Tibial artery (tissue), 4 donors: ENCODE measurements at regions not wholly inside any gene's neighbourhood (a gene's known extent, or its start where the extent isn't known, plus 50 kb on each side); places are given as distances from the start of the nearest gene placed in this dataset.

Experiments used
- DNase-seq, 2 donors: peaks; one replicate each; pipeline ENCODE4 v3.0.0-alpha.2; 2019
- H3K27ac ChIP-seq, 2 donors: fragments of 200-600 bp; sonication (generic) in 1 of 2; 1 replicate in 1 of 2; 2 replicates in 1 of 2; pipeline ENCODE4 v1.5.1; 2018 to 2019; ENCODE audit warnings: mild to moderate bottlenecking in 1 of 2
- H3K27me3 ChIP-seq, 2 donors: fragments of 200-600 bp; sonication (generic) in 1 of 2; one replicate each; pipeline versions ENCODE4 v1.5.1 to v1.6.0; 2016 to 2019
- H3K36me3 ChIP-seq, 3 donors: fragments of 200-600 bp; sonication (generic) in 2 of 3; one replicate each; pipeline ENCODE4 v1.5.1; 2016 to 2019; ENCODE audit warnings: mild to moderate bottlenecking in 2 of 3
- H3K4me1 ChIP-seq, 4 donors: fragments of 200-600 bp; sonication (generic) in 2 of 4; 1 replicate in 3 of 4; 2 replicates in 1 of 4; pipeline ENCODE4 v1.5.1; 2016 to 2019
- H3K4me3 ChIP-seq, 2 donors: fragments of 200-600 bp; sonication (generic) in 1 of 2; 1 replicate in 1 of 2; 2 replicates in 1 of 2; pipeline ENCODE4 v1.5.1; 2018 to 2019; ENCODE audit warnings: mild to moderate bottlenecking in 2 of 2
- H3K9me3 ChIP-seq, 3 donors: fragments of 200-600 bp; sonication (generic) in 1 of 3; one replicate each; pipeline ENCODE4 v1.5.1; 2016 to 2019
- CTCF ChIP-seq, 2 experiments: fragments of 200-600 bp in 1 of 2; fragments of 450-650 bp in 1 of 2; IDR thresholded peaks; one replicate each; pipeline ENCODE4 v1.5.1; 2017 to 2019; ENCODE audit warnings: antibody characterized with exemption in 2 of 2, mild to moderate bottlenecking in 1 of 2, moderate library complexity in 1 of 2
- intact Hi-C: fragments of 100-400 bp; cut with DNase I; formaldehyde crosslinking; loops from one replicate; pipeline ENCODE4 v1.15.0; 2023; ENCODE audit warnings: low total_unique reads

- Histone ChIP-seq H3K27ac (no peak overlapping the region), H3K27me3 (no peaks in the 10 kb centered on the region), H3K4me3 (no peak overlapping the region), H3K36me3 (no peaks in the 10 kb centered on the region), H3K9me3 (peaks cover 0 to 6% (median 0%) of the 10 kb centered on the region in 3 donors), H3K4me1 (peaks cover 0 to under 1% (median 0%) of the 10 kb centered on the region in 4 donors)
- intact Hi-C loops: no loop called here
- TF ChIP-seq CTCF (IDR thresholded peaks at IDR 0.05): no peak
- no peak for DNase-seq
Observed at GRCh38 chr10:124255556-124255955, 162.2 kb upstream of the CHST15 start.

GRCh38 chr10:124254490-124254889 lies 161.1 kb upstream of the CHST15 start:
- DNase-seq: no peak
- Histone ChIP-seq H3K27ac (no peak overlapping the region), H3K4me1 (peaks cover 0 to 3% (median 0%) of the 10 kb centered on the region in 4 donors), H3K9me3 (peaks cover 0 to 3% (median 0%) of the 10 kb centered on the region in 3 donors), H3K36me3 (no peaks in the 10 kb centered on the region), H3K27me3 (no peaks in the 10 kb centered on the region), H3K4me3 (no peak overlapping the region)
- intact Hi-C loops: no loop called here
- no peak for TF ChIP-seq CTCF (IDR thresholded peaks at IDR 0.05)

DNA sequence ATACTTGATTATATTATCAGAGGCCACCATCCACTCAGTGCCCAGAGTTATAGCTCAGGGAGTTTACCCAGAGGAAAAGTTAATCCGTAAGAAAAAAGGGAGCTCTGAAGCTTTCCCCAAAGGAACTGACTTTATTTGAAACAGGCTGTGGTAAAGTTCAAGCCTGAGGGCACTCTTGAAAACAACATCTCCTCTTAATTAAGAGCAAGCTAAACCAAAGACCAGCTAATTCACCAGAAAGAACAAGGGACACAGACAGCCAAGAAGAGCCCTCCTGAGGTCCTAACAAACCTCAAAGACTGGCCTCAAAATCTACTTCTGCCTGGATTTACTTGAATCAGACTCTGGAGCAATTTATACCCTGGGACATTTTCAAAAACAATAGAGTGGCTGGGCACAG lies 159.6 kb upstream of the CHST15 start:
- H3K27me3 ChIP-seq: no peaks in the 10 kb centered on the region
- peaks cover 0 to 3% (median 0%) of the 10 kb centered on the region in 4 donors for H3K4me1 ChIP-seq
- no peak for DNase-seq
- intact Hi-C loops: no loop called here
- TF ChIP-seq CTCF (IDR thresholded peaks at IDR 0.05): no peak
- H3K4me3 ChIP-seq: no peak overlapping the region
- no peak overlapping the region for H3K27ac ChIP-seq
- no peaks in the 10 kb centered on the region for H3K9me3 ChIP-seq
- no peaks in the 10 kb centered on the region for H3K36me3 ChIP-seq

- H3K9me3 ChIP-seq: no peaks in the 10 kb centered on the region
- no peak for TF ChIP-seq CTCF (IDR thresholded peaks at IDR 0.05)
- H3K36me3 ChIP-seq: no peaks in the 10 kb centered on the region
- H3K27me3 ChIP-seq: no peaks in the 10 kb centered on the region
- no peak overlapping the region for H3K27ac ChIP-seq
- intact Hi-C loops: no loop called here
- DNase-seq: no peak
- H3K4me1 ChIP-seq: peaks cover 0 to 3% (median 0%) of the 10 kb centered on the region in 4 donors
- no peak overlapping the region for H3K4me3 ChIP-seq
Observed at GRCh38 chr10:124252097-124252715, 158.8 kb upstream of the CHST15 start.

DNA sequence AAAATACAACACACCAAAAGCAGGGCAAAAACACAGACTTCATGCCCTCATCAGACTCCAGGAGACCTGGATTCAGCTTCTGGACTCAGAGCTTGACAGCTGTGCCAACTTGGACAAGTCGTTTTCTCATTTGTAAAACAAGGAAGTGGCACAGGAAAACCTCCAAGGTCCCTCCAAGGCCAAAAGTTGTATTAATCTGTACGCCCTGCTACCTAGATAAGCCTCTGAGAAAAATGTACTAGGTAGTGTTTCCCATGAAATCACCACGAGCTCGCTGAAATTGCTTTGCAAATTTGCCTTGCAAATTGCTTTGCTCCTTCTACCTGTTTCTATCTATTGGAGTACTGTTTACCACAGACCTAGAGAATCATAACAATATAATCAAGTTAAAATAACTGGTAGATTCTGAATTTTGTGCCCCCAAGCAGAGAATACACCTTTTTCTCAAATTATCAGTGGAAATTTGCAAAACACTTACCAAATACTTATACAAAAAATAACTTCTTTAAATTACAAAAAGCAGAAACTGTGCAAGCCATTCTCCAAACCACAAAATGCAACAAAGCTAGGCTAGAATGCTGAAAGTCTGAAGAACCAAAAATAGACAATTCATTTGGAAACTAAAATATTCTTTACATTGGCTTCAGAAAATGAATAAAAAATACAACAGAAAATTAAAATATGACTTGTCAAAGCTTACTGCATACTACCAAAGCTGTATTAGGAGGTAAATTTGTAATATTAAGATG lies 158.1 kb upstream of the CHST15 start:
- Histone ChIP-seq H3K4me1 (peaks cover 0 to 3% (median 0%) of the 10 kb centered on the region in 4 donors), H3K9me3 (no peaks in the 10 kb centered on the region), H3K27me3 (no peaks in the 10 kb centered on the region), H3K27ac (no peak overlapping the region), H3K36me3 (no peaks in the 10 kb centered on the region), H3K4me3 (no peak overlapping the region)
- no peak for TF ChIP-seq CTCF (IDR thresholded peaks at IDR 0.05)
- DNase-seq: no peak
- intact Hi-C loops: no loop called here
